ENCODE measurements at regions not wholly inside any gene's neighbourhood (a gene's known extent, or its start where the extent isn't known, plus 50 kb on each side); places are given as distances from the start of the nearest gene placed in this dataset.

- BruUV-seq (replicated peaks), result no TSS peak
- Histone ChIP-seq H3K79me2 (ENCODE audit: control insufficient read depth, insufficient read depth, low read length) (no peaks in the 10 kb centered on the region), H3K9me3 (replicated peaks; ENCODE audit: control insufficient read depth, insufficient read depth, low read length) (no peaks in the 10 kb centered on the region), H3K4me3 (replicated peaks in 1 of 3; ENCODE audit: insufficient read depth in 1 of 3, low read depth in 1 of 3, low read length in 3 of 3) (no peak overlapping the region), H3K4me2 (ENCODE audit: insufficient read depth, low read length) (no peak overlapping the region), H3K4me1 (ENCODE audit: control insufficient read depth, extremely low read depth, insufficient read depth, low read length) (no peaks in the 10 kb centered on the region), H3K9ac (replicated peaks; ENCODE audit: extremely low read depth, insufficient read depth, low read length) (no peak overlapping the region), H3K27ac (ENCODE audit: insufficient read depth, low read depth, low read length) (no peak overlapping the region), H3K9me1 (replicated peaks; ENCODE audit: control insufficient read depth, extremely low read depth, insufficient read depth, low read length) (no peaks in the 10 kb centered on the region), H4K20me1 (replicated peaks; ENCODE audit: control insufficient read depth, extremely low read depth, insufficient read depth, low read length) (no peaks in the 10 kb centered on the region), H2AFZ (ENCODE audit: low read depth, low read length) (no peak overlapping the region), H3K27me3 (ENCODE audit: control insufficient read depth in 2 of 2, insufficient read depth in 2 of 2, low read length in 2 of 2) (no peaks in the 10 kb centered on the region), H3K36me3 (ENCODE audit: control insufficient read depth in 2 of 2, extremely low read depth in 1 of 2, insufficient read depth in 2 of 2, low read length in 2 of 2) (no peaks in the 10 kb centered on the region)
- FAIRE-seq (no peak), DNase-seq (ENCODE audit: low read depth, low spot score) (no peak)
- intact Hi-C loops (cut with micrococcal nuclease) (no loop called here), dilution Hi-C loops (cut with MboI; ENCODE audit: extremely low pct_ligation_motif_present, low sequenced_read_pairs) (no loop called here)
- no peak for TF ChIP-seq GATA2 (IDR thresholded peaks at IDR 0.05; ENCODE audit: insufficient read depth, insufficient read length, low read depth, low read length)
- TF ChIP-seq, protein P1, sequence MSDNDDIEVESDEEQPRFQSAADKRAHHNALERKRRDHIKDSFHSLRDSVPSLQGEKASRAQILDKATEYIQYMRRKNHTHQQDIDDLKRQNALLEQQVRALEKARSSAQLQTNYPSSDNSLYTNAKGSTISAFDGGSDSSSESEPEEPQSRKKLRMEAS (IDR thresholded peaks at IDR 0.05; ENCODE audit: insufficient read depth, insufficient read length), result no peak
- TF ChIP-seq CTCF (IDR thresholded peaks at IDR 0.05; ENCODE audit: extremely low read depth in 1 of 2, insufficient read depth in 1 of 2, low read depth in 1 of 2, low read length in 2 of 2), result no peak
- TF ChIP-seq MYC (IDR thresholded peaks at IDR 0.05; ENCODE audit: low read depth, low read length), result no peak
- no peak for TF ChIP-seq FOS (IDR thresholded peaks at IDR 0.05; ENCODE audit: borderline replicate concordance, insufficient read depth, low read length)
- no peak for TF ChIP-seq JUN (IDR thresholded peaks at IDR 0.05; ENCODE audit: borderline replicate concordance, insufficient read depth, insufficient read length, low read depth)
- TF ChIP-seq POLR2A (IDR thresholded peaks at IDR 0.05; ENCODE audit: low read depth, low read length), result no peak
- TF ChIP-seq EZH2 (IDR thresholded peaks at IDR 0.05; ENCODE audit: borderline replicate concordance, low read depth, low read length, severe bottlenecking), result no peak
- TF ChIP-seq POLR2AphosphoS5 (IDR thresholded peaks at IDR 0.05; ENCODE audit: insufficient read depth, low read depth, low read length), result no peak
- ChIA-PET POLR2A (no interaction called here), CTCF (no interaction called here)
Measured at GRCh38 chr7:156179872-156180390, 367.7 kb upstream of the SHH start.
